LNCaP clone FGC (cell line): ENCODE measurements at regions not wholly inside any gene's neighbourhood (a gene's known extent, or its start where the extent isn't known, plus 50 kb on each side); places are given as distances from the start of the nearest gene placed in this dataset.

Experiments
- DNase-seq: peaks from one replicate; pipeline ENCODE4 v3.0.0-alpha.2; 2011; ENCODE audit warnings: low read depth
- H3K4me3 ChIP-seq: 2 replicates; pipeline ENCODE4 v1.5.1; 2011; ENCODE audit warnings: mild to moderate bottlenecking, low read depth, low read length, control low read depth
- CTCF ChIP-seq: IDR thresholded peaks from 2 replicates; pipeline ENCODE4 v1.5.1; 2012; ENCODE audit warnings: mild to moderate bottlenecking; ENCODE audit not compliant: control insufficient read depth, insufficient read depth; ENCODE audit errors: extremely low read depth

- no peak for DNase-seq
- TF ChIP-seq CTCF = no peak
- H3K4me3 ChIP-seq = no peak overlapping the region
Measured at GRCh38 chr4:130053723-130054122, 957.8 kb downstream of the C4orf33 start.

GRCh38 chr4:130054908-130055307, 959.0 kb downstream of the C4orf33 start:
- no peak for DNase-seq
- no peak overlapping the region for H3K4me3 ChIP-seq
- TF ChIP-seq CTCF = no peak

- no peak for TF ChIP-seq CTCF
- no peak overlapping the region for H3K4me3 ChIP-seq
- no peak for DNase-seq
Measured at GRCh38 chr4:130056286-130056685, 960.3 kb downstream of the C4orf33 start.

GRCh38 chr4:130064471-130064870, 968.5 kb downstream of the C4orf33 start:
- no peak for TF ChIP-seq CTCF

GRCh38 chr4:130067419-130067818, 971.5 kb downstream of the C4orf33 start:
- H3K4me3 ChIP-seq = no peak overlapping the region
- no peak for DNase-seq
- TF ChIP-seq CTCF = no peak

More at GRCh38 chr4:130064471-130064870, 968.5 kb downstream of the C4orf33 start:
- DNase-seq = no peak
- H3K4me3 ChIP-seq = no peak overlapping the region

- TF ChIP-seq CTCF = no peak
- H3K4me3 ChIP-seq = no peak overlapping the region
- DNase-seq = no peak
Measured at GRCh38 chr4:130068072-130068471, 972.1 kb downstream of the C4orf33 start.

GRCh38 chr4:130071746-130072145, 975.8 kb downstream of the C4orf33 start:
- TF ChIP-seq CTCF = no peak
- no peak for DNase-seq
- no peak overlapping the region for H3K4me3 ChIP-seq
